HepG2 (cell line): ENCODE measurements at regions not wholly inside any gene's neighbourhood (a gene's known extent, or its start where the extent isn't known, plus 50 kb on each side); places are given as distances from the start of the nearest gene placed in this dataset.

Experiments used
- ATAC-seq: fragments of 200-7000 bp; cut with Tn5 transposase; 3 replicates; pipeline ENCODE4 v1.9.1; 2020; ENCODE audit warnings: mild to moderate bottlenecking, moderate library complexity
- BruUV-seq: library from RNA; stranded (reverse); fragments of 400-500 nt; replicated peaks from 2 replicates; lab custom pipeline; 2021; lab: Mats Ljungman, UMichigan
- CTCF ChIA-PET: fragments of 300-600 bp; formaldehyde crosslinking; extraction: SDS; loops from one replicate; lab custom pipeline; 2021; ENCODE audit warnings: low total read pairs, inconsistent platforms, low intra/inter-chr PET ratio; lab: Yijun Ruan, JAX
- POLR2A ChIA-PET: fragments of 350-600 bp; sonication (Branson Sonifier 250); formaldehyde crosslinking; loops from one replicate; lab custom pipeline; 2020; ENCODE audit warnings: antibody characterized with exemption, inconsistent platforms; lab: Yijun Ruan, JAX
- DNase-seq: peaks from one replicate; pipeline ENCODE4 v3.0.0-alpha.2; 2015; ENCODE audit warnings: low spot score
- FAIRE-seq: peaks from 3 replicates; lab custom pipeline; 2011; peaks lifted over from hg19 to GRCh38; lab: Jason Lieb, UNC
- H2AFZ ChIP-seq: one replicate; pipeline ENCODE4 v1.6.1; 2011; ENCODE audit warnings: low read length, inconsistent platforms
- H3K27ac ChIP-seq: fragments of 300-600 bp; 3 replicates; pipeline ENCODE4 v1.8.0; 2011; ENCODE audit warnings: mixed run types, mild to moderate bottlenecking, mixed read lengths, low read length, inconsistent platforms; ENCODE audit not compliant: insufficient read depth; ENCODE audit errors: extremely low read length
- H3K27me3 ChIP-seq, 2 experiments: fragments of 200-600 bp in 1 of 2; 2 replicates in 1 of 2; 3 replicates in 1 of 2; pipeline versions ENCODE4 v1.6.0 to v1.8.0; 2011; ENCODE audit warnings: low read length in 2 of 2, mild to moderate bottlenecking in 2 of 2, moderate library complexity in 2 of 2, inconsistent platforms in 1 of 2; ENCODE audit not compliant: insufficient read depth in 2 of 2, control insufficient read depth in 1 of 2
- H3K36me3 ChIP-seq, 2 experiments: fragments of 200-600 bp in 1 of 2; replicated peaks in 1 of 2; 2 replicates in 1 of 2; 3 replicates in 1 of 2; pipeline versions ENCODE4 v1.5.1 to v1.8.0; 2011; ENCODE audit warnings: low read length in 2 of 2, inconsistent platforms in 1 of 2; ENCODE audit not compliant: insufficient read depth in 2 of 2, control insufficient read depth in 1 of 2
- H3K4me1 ChIP-seq: 2 replicates; pipeline ENCODE4 v1.5.1; 2012; ENCODE audit warnings: low read length, inconsistent platforms; ENCODE audit not compliant: insufficient read depth
- H3K4me2 ChIP-seq: 2 replicates; pipeline ENCODE4 v1.6.0; 2011; ENCODE audit warnings: low read depth, low read length, inconsistent platforms
- H3K4me3 ChIP-seq, 3 experiments: fragments of 200-600 bp in 1 of 3; sonication (generic), shearing (Covaris generic) in 1 of 3; replicated peaks in 1 of 3; 2 replicates each; pipeline ENCODE4 v1.5.1; 2011 to 2016; ENCODE audit warnings: low read length in 3 of 3, inconsistent platforms in 2 of 3, low read depth in 2 of 3, mild to moderate bottlenecking in 2 of 3, control low read depth in 1 of 3, mixed read lengths in 1 of 3; ENCODE audit not compliant: insufficient read depth in 1 of 3
- H3K79me2 ChIP-seq: one replicate; pipeline ENCODE4 v1.6.1; 2011; ENCODE audit warnings: low read length, inconsistent platforms; ENCODE audit not compliant: insufficient read depth
- H3K9ac ChIP-seq: 2 replicates; pipeline ENCODE4 v1.6.0; 2011; ENCODE audit warnings: mild to moderate bottlenecking, low read depth, low read length, inconsistent platforms; ENCODE audit not compliant: insufficient read depth
- H3K9me3 ChIP-seq: 2 replicates; pipeline ENCODE4 v1.5.1; 2012; ENCODE audit warnings: mild to moderate bottlenecking, low read length
- H4K20me1 ChIP-seq: 2 replicates; pipeline ENCODE4 v1.6.0; 2011; ENCODE audit warnings: inconsistent platforms, mild to moderate bottlenecking, low read length, moderate library complexity; ENCODE audit not compliant: insufficient read depth
- AGO1 ChIP-seq: fragments of 200-400 bp; formaldehyde crosslinking; IDR thresholded peaks from 2 replicates; pipeline ENCODE4 v1.6.1; 2017; ENCODE audit warnings: mild to moderate bottlenecking, low read depth, low read length, moderate library complexity; ENCODE audit not compliant: poor library complexity, severe bottlenecking
- HMGA1 ChIP-seq: sonication (generic); formaldehyde crosslinking; conservative IDR thresholded peaks from 2 replicates; pipeline ENCODE4 v1.4.0; 2020; ENCODE audit warnings: missing genetic modification reagents
- SMAD1 ChIP-seq: sonication (generic); formaldehyde crosslinking; IDR thresholded peaks from 2 replicates; pipeline ENCODE4 v1.4.0; 2020; ENCODE audit warnings: missing genetic modification reagents, low read depth, mild to moderate bottlenecking, borderline replicate concordance
- WGBS: methylation state at CpG from one replicate; pipeline ENCODE4 v1.1.6; 2017; ENCODE audit warnings: low lambda C conversion rate; 5-methylcytosine and 5-hydroxymethylcytosine counted together
- in situ Hi-C: cut with HindIII; loops from 2 replicates; pipeline ENCODE4 v1.10.0; 2017; ENCODE audit warnings: low pct_unique_long_range_greater_than_20kb; ENCODE audit not compliant: extremely low pct_ligation_motif_present
- intact Hi-C: fragments of 100-400 bp; cut with micrococcal nuclease; formaldehyde crosslinking; loops from one replicate; pipeline ENCODE4 v1.10.0; 2022; ENCODE audit not compliant: unreplicated experiment
- TF ChIP-seq, protein P1 (sequence below): IDR thresholded peaks from 2 replicates; pipeline ENCODE4 v1.6.1; 2012; ENCODE audit warnings: low read depth, low read length, improper control_type of control experiment
- TF ChIP-seq, protein P2 (sequence below): sonication (generic); formaldehyde crosslinking; IDR thresholded peaks from 2 replicates; pipeline ENCODE4 v1.5.0; 2020; ENCODE audit warnings: mild to moderate bottlenecking, missing genetic modification reagents
- TF ChIP-seq, protein P3 (sequence below): sonication (generic); formaldehyde crosslinking; IDR thresholded peaks from 2 replicates; pipeline ENCODE4 v1.4.0; 2020; ENCODE audit warnings: missing genetic modification reagents

DNA sequence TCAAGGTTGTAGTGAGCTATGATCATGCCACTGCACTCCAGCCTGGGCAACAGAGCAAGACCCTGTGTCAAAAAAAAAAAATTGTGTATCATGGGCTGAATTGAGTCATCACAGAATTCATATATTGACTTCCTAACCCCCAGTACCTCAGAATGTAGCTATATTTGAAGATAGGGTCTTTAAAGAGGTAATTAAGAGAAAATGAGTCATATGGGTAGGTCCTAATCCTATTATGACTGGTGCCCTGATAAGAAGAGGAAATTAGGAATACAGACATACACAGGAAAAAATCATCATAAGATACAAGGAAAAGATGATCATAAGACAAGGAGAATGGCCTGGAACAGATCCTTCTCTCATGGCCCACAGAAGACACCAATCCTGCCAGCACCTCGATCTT is 466.4 kb upstream of the ACVR2A start:
- BruUV-seq = no TSS peak
- Histone ChIP-seq H3K4me2 (no peak overlapping the region), H3K36me3 (no peaks in the 10 kb centered on the region), H3K4me1 (no peaks in the 10 kb centered on the region), H3K27ac (no peak overlapping the region), H3K9me3 (no peaks in the 10 kb centered on the region), H2AFZ (no peak overlapping the region), H4K20me1 (no peaks in the 10 kb centered on the region), H3K27me3 (no peaks in the 10 kb centered on the region), H3K79me2 (no peaks in the 10 kb centered on the region), H3K4me3 (no peak overlapping the region), H3K9ac (no peak overlapping the region)
- FAIRE-seq (no peak), ATAC-seq (no peak), DNase-seq (no peak)
- no peak for TF ChIP-seq SMAD1 (CRISPR knock-in tag)
- TF ChIP-seq, protein P1, sequence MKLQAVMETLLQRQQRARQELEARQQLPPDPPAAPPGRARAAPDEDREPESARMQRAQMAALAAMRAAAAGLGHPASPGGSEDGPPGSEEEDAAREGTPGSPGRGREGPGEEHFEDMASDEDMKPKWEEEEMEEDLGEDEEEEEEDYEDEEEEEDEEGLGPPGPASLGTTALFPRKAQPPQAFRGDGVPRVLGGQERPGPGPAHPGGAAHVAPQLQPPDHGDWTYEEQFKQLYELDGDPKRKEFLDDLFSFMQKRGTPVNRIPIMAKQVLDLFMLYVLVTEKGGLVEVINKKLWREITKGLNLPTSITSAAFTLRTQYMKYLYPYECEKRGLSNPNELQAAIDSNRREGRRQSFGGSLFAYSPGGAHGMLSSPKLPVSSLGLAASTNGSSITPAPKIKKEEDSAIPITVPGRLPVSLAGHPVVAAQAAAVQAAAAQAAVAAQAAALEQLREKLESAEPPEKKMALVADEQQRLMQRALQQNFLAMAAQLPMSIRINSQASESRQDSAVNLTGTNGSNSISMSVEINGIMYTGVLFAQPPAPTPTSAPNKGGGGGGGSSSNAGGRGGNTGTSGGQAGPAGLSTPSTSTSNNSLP = no peak
- TF ChIP-seq, protein P2, sequence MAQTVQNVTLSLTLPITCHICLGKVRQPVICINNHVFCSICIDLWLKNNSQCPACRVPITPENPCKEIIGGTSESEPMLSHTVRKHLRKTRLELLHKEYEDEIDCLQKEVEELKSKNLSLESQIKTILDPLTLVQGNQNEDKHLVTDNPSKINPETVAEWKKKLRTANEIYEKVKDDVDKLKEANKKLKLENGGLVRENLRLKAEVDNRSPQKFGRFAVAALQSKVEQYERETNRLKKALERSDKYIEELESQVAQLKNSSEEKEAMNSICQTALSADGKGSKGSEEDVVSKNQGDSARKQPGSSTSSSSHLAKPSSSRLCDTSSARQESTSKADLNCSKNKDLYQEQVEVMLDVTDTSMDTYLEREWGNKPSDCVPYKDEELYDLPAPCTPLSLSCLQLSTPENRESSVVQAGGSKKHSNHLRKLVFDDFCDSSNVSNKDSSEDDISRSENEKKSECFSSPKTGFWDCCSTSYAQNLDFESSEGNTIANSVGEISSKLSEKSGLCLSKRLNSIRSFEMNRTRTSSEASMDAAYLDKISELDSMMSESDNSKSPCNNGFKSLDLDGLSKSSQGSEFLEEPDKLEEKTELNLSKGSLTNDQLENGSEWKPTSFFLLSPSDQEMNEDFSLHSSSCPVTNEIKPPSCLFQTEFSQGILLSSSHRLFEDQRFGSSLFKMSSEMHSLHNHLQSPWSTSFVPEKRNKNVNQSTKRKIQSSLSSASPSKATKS = no peak
- no peak for TF ChIP-seq AGO1
- TF ChIP-seq, protein P3, sequence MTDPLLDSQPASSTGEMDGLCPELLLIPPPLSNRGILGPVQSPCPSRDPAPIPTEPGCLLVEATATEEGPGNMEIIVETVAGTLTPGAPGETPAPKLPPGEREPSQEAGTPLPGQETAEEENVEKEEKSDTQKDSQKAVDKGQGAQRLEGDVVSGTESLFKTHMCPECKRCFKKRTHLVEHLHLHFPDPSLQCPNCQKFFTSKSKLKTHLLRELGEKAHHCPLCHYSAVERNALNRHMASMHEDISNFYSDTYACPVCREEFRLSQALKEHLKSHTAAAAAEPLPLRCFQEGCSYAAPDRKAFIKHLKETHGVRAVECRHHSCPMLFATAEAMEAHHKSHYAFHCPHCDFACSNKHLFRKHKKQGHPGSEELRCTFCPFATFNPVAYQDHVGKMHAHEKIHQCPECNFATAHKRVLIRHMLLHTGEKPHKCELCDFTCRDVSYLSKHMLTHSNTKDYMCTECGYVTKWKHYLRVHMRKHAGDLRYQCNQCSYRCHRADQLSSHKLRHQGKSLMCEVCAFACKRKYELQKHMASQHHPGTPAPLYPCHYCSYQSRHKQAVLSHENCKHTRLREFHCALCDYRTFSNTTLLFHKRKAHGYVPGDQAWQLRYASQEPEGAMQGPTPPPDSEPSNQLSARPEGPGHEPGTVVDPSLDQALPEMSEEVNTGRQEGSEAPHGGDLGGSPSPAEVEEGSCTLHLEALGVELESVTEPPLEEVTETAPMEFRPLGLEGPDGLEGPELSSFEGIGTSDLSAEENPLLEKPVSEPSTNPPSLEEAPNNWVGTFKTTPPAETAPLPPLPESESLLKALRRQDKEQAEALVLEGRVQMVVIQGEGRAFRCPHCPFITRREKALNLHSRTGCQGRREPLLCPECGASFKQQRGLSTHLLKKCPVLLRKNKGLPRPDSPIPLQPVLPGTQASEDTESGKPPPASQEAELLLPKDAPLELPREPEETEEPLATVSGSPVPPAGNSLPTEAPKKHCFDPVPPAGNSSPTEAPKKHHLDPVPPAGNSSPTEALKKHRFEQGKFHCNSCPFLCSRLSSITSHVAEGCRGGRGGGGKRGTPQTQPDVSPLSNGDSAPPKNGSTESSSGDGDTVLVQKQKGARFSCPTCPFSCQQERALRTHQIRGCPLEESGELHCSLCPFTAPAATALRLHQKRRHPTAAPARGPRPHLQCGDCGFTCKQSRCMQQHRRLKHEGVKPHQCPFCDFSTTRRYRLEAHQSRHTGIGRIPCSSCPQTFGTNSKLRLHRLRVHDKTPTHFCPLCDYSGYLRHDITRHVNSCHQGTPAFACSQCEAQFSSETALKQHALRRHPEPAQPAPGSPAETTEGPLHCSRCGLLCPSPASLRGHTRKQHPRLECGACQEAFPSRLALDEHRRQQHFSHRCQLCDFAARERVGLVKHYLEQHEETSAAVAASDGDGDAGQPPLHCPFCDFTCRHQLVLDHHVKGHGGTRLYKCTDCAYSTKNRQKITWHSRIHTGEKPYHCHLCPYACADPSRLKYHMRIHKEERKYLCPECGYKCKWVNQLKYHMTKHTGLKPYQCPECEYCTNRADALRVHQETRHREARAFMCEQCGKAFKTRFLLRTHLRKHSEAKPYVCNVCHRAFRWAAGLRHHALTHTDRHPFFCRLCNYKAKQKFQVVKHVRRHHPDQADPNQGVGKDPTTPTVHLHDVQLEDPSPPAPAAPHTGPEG (CRISPR knock-in tag) = no peak
- TF ChIP-seq HMGA1 (CRISPR knock-in tag) = no peak
- in situ Hi-C loops = loop anchor here (25.0 kb wide), 1 partner anchor 534 kb away; no protein-coding TSS in a partner anchor
- ChIA-PET POLR2A (no interaction called here), CTCF (no interaction called here)
- 0% methylated on average over 1 of the region's 1 CpG for WGBS
- intact Hi-C loops = no loop called here
